GM19099 (cell line): ENCODE measurements at regions not wholly inside any gene's neighbourhood (a gene's known extent, or its start where the extent isn't known, plus 50 kb on each side); places are given as distances from the start of the nearest gene placed in this dataset.

ENCODE experiments used
- POLR2A ChIP-seq: IDR thresholded peaks from 3 replicates; pipeline ENCODE4 v1.6.1; 2011; ENCODE audit warnings: low read depth; ENCODE audit not compliant: insufficient read length; ENCODE audit errors: extremely low read depth

DNA sequence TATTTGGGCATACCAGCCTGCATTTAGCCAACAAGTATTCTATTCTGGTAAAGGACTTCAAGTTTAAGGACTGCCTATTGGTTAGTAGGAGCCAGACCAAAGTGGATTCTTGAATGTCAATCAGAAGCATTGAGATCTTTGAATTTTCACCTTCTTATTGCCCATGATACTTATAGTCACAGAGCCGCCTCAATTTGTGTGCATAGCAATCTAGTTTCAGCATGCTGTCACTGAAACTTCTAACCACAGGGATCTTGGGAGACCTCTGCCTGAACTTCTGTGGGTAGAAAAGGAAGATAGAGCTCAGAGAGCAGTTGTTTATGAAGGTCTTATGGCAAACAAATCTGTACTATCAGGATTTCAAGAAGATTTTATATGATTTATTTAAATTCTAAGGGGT lies 501.4 kb upstream of the USP24 start:
- no peak for TF ChIP-seq POLR2A

DNA sequence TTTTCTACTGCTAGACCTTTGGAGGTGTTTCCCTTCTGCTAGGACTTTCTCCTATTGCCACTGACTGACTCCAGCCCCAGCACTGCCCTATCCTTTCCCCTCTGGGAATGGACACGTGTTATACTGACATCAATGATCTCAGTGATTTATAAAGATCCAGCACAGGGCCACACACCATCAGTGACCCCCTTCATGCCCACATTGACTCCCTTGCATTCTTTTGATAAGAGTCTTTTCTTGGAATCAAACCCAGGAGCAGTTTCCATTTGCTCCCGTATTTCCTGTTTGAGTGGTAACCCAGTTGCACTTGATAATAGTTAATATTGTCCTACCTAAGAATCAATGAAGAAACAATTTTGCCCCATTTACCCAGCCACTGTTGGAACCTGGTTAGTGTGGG lies 501.0 kb upstream of the USP24 start:
- no peak for TF ChIP-seq POLR2A

DNA sequence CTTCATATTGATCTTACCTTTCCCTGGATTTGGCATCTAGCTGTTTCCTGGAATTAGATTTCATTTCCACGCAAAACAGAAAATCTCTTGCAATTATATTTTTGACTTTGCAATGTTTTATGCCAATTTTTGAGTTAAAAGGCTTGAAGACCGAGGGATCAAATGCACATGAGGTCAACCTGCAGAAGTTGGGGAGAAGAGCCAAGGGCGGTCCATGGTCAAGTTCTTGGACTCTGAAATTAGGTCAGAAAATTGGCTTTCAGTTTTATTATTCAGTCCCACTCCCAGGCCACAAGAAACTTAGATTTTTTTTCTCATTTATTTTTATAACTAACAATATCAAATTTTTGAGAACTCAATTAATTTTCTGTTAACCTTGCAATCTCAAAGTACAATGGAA lies 499.1 kb upstream of the USP24 start:
- TF ChIP-seq POLR2A, result no peak

- TF ChIP-seq POLR2A, result no peak
Observed at GRCh38 chr1:55713516-55713915, 498.4 kb upstream of the USP24 start.

- TF ChIP-seq POLR2A, result no peak
Observed at GRCh38 chr1:55712148-55712547, 497.0 kb upstream of the USP24 start.

GRCh38 chr1:55708781-55709180 lies 493.6 kb upstream of the USP24 start:
- no peak for TF ChIP-seq POLR2A

- TF ChIP-seq POLR2A, result no peak
Observed at GRCh38 chr1:55707846-55708245, 492.7 kb upstream of the USP24 start.

- TF ChIP-seq POLR2A, result no peak
Observed at GRCh38 chr1:55707196-55707595, 492.0 kb upstream of the USP24 start.

DNA sequence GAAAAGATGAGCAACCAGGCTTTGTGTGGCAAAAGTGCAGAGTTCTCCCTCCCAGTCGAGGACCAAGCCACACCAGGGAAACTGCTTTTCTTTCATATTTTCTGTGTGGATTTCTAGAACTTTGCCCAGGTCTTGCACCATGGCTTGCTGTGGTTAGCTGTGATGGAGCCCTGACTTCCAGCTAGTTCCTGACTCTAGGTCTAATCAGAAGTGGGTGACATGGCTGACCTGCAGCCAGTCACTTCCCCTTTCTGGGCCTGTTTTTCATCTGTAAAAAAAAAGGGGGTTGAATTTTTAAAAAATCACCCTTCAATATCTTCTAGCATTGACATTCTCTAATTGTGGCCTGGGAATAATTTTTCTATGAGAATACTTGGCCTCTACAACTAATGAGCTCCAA lies 491.2 kb upstream of the USP24 start:
- TF ChIP-seq POLR2A, result no peak

DNA sequence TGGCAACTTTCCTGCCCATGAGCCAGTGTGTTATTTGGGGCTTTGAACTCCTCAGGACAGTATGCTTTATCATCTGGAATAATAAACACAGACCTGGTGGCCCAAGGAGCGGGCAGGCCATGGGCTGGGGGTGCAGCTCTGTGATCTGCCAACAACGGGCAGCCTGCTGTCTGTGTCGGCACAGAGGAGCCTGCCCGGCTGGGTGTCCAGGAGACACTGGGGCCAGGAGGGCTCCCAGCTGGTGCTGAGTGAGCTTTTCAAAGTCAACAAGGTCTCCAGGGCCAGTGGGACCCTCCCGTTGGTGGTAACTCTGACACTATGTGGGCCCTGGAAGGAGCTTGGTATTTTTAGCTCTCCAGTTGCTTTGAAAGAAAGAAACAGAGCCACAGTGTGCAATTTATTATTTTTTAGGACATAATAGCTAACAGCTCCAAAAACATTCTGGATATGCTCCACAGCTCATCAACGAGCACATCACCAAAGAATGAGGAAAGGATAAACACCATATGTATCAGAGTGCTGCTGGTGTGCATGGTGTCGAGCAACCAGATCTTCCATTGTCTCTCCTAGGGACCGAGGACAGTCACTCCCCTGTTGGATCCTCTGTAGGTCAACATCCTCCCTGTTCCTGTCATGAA lies 488.7 kb upstream of the USP24 start:
- TF ChIP-seq POLR2A, result no peak

- no peak for TF ChIP-seq POLR2A
Observed at GRCh38 chr1:55702064-55702463, 486.9 kb upstream of the USP24 start.

DNA sequence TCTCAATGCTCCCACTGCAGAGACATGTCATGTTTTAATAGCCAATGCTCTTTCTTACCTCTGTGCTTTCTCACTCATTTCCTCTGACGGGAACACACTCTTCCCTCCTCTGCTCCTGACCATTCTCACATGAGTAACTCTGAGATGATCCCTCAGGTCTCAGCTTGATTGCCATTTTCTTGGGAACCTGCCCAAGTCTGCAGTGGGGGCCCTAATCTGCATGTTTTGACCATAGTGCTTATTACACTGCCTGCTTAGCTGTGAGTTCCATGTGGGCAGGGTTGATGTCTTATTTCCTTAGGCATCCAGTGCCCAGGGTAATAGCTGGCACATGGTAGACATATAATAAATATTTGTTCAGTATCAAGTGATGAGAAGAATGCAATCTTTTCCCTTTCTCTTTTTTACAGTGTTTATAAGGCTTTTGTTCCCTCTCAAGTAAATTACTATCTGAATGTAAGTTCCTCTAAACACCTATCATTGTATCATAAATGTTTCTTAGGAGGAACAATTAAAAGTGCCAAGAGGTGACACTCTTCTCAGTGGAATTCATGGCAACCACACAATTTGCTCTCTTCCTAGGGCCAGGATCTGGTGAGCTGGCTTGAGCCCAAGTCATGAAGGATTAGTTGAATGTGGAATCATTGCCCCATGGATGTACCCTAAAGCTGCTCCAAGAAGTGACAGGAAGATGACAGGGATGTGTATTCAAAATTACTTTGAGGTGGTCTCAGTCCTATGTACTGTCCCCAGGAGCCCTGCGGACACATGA lies 485.4 kb upstream of the USP24 start:
- TF ChIP-seq POLR2A, result no peak

DNA sequence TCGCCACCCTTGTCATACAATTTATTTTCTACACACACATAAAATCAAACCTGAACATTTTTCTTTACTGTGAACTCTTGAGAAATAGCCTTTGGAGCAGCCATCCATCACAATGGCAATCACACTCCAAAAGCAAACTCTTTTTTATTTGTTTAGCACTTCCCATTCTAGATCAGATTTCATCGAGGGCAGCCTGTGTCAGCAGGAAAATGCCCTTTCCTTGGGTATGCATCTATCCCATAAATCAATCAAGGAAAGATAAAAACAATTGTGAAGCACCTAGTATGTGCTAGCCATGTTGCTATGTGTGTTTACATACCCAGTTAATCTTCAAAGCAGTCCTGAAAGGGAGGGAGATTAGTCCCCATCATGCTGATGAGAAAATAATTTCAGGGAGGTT lies 484.1 kb upstream of the USP24 start:
- TF ChIP-seq POLR2A, result no peak

DNA sequence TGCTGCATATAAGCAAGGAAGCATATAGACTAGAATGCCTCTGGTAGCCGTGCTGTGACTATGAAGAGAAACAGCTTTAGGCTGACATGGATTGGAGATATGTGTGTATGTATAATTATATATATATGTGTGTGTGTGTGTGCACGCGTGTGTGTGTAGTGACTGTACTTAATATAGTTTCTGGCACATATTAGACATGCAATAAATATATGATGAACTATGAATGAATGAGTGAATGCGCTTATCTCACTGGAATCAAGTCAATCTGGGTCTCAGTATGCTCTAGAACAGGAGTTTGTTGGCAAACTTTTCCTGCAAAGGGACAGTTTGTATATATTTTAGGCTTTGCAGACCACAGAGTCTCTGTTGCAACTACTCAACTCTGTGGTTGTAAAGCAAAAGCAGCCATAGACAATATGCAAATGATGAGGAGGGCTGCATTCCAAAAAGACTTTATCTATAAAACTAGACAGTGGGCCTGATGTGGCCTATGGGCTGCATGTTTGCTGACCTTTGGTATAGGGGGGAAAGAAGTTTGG lies 482.9 kb upstream of the USP24 start:
- no peak for TF ChIP-seq POLR2A

GRCh38 chr1:55696891-55697290 lies 481.7 kb upstream of the USP24 start:
- TF ChIP-seq POLR2A, result no peak

DNA sequence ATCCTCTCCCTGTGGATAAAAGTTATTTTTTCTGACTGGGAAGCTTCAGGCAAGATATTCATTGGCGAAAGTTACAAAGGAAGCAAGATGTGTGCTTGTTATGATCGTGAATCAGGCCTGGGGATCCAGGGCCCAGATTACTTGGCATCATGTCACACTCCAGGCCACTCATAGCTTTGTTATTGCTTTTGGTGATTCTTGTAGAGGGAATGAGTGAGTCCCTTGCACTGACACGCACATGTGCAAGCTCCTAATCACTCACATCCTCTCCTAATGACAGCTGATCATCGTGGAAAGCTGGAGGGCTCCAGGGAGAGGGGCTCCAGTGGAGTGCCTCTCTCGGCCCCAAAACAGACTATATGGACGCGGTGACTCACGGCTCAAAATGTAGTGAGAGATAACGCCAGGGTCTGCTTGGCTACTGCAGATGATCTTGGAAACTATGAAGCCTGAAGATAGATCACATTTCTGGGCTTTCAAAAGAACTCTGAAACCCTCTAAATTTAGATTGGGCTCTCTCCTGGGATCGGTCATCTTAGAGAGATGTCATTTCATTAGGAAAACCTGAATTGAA lies 481.1 kb upstream of the USP24 start:
- TF ChIP-seq POLR2A, result no peak
